GM12878 (cell line): ENCODE measurements at regions not wholly inside any gene's neighbourhood (a gene's known extent, or its start where the extent isn't known, plus 50 kb on each side); places are given as distances from the start of the nearest gene placed in this dataset.

ENCODE experiments used
- ATAC-seq: fragments of 200-7000 bp; cut with Tn5 transposase; 3 replicates; pipeline ENCODE4 v1.9.1; 2020; ENCODE audit warnings: mild to moderate bottlenecking, moderate library complexity
- BruUV-seq: library from RNA; stranded (reverse); fragments of 400-500 nt; replicated peaks from 2 replicates; lab custom pipeline; 2021; lab: Mats Ljungman, UMichigan
- CTCF ChIA-PET: fragments of 300-600 bp; sonication (Branson Sonifier 250); formaldehyde crosslinking; extraction: SDS; loops from one replicate; lab custom pipeline; 2021; ENCODE audit warnings: inconsistent platforms; lab: Yijun Ruan, JAX
- POLR2A ChIA-PET: fragments of 350-600 bp; formaldehyde crosslinking; extraction: SDS; loops from one replicate; lab custom pipeline; 2021; ENCODE audit warnings: inconsistent platforms; lab: Charles Lee
- RAD21 ChIA-PET: fragments of 300-600 bp; sonication (Branson Sonifier 250); formaldehyde crosslinking; loops from one replicate; lab custom pipeline; 2023; ENCODE audit warnings: antibody characterized with exemption; ENCODE audit not compliant: unreplicated experiment; lab: Charles Lee
- SMC1A ChIA-PET: fragments of 300-600 bp; sonication (Branson Sonifier 250); formaldehyde crosslinking; loops from one replicate; lab custom pipeline; 2023; ENCODE audit not compliant: unreplicated experiment, uncharacterized antibody; lab: Charles Lee
- DNase-seq: peaks from one replicate; pipeline ENCODE4 v3.0.0-alpha.2; 2011; ENCODE audit warnings: low read depth, low spot score
- FAIRE-seq: peaks from 3 replicates; lab custom pipeline; 2011; peaks lifted over from hg19 to GRCh38; lab: Jason Lieb, UNC
- H2AFZ ChIP-seq: 2 replicates; pipeline ENCODE4 v1.6.0; 2011; ENCODE audit warnings: low read depth, low read length, control low read depth; ENCODE audit not compliant: control insufficient read depth
- H3K27ac ChIP-seq: 2 replicates; pipeline ENCODE4 v1.5.1; 2011; ENCODE audit warnings: control low read depth; ENCODE audit not compliant: control insufficient read depth, insufficient read depth
- H3K27me3 ChIP-seq, 2 experiments: replicated peaks in 1 of 2; 2 replicates each; pipeline versions ENCODE4 v1.6.0 to v1.6.1; 2011; ENCODE audit warnings: low read length in 1 of 2; ENCODE audit not compliant: control insufficient read depth in 2 of 2, insufficient read depth in 2 of 2
- H3K36me3 ChIP-seq, 2 experiments: 2 replicates each; pipeline ENCODE4 v1.5.1; 2011; ENCODE audit warnings: low read length in 1 of 2; ENCODE audit not compliant: control insufficient read depth in 2 of 2, insufficient read depth in 2 of 2
- H3K4me1 ChIP-seq: 2 replicates; pipeline ENCODE4 v1.6.1; 2011; ENCODE audit warnings: mild to moderate bottlenecking, low read length, moderate library complexity, mixed read lengths; ENCODE audit not compliant: control insufficient read depth, insufficient read depth
- H3K4me2 ChIP-seq: 2 replicates; pipeline ENCODE4 v1.6.0; 2011; ENCODE audit warnings: control low read depth; ENCODE audit not compliant: control insufficient read depth, insufficient read depth
- H3K4me3 ChIP-seq: fragments of 200-600 bp; sonication (generic); 2 replicates; pipeline ENCODE4 v1.5.1; 2016
- H3K79me2 ChIP-seq: 2 replicates; pipeline ENCODE4 v1.6.0; 2011; ENCODE audit warnings: low read length; ENCODE audit not compliant: control insufficient read depth, insufficient read depth
- H3K9ac ChIP-seq: 2 replicates; pipeline ENCODE4 v1.8.0; 2011; ENCODE audit warnings: low read length, control low read depth, mixed read lengths; ENCODE audit not compliant: control insufficient read depth, insufficient read depth
- H3K9me3 ChIP-seq: replicated peaks from 3 replicates; pipeline ENCODE4 v1.5.1; 2011; ENCODE audit warnings: mild to moderate bottlenecking, low read length; ENCODE audit not compliant: control insufficient read depth, insufficient read depth
- H4K20me1 ChIP-seq: 2 replicates; pipeline ENCODE4 v1.6.0; 2011; ENCODE audit not compliant: control insufficient read depth, insufficient read depth
- ATF7 ChIP-seq: fragments of 450-650 bp; IDR thresholded peaks from 2 replicates; pipeline ENCODE4 v1.6.1; 2016; ENCODE audit warnings: low read depth, mild to moderate bottlenecking
- BRCA1 ChIP-seq: IDR thresholded peaks from 2 replicates; pipeline ENCODE4 v1.6.1; 2011; ENCODE audit warnings: low read depth, low read length, improper control_type of control experiment
- CREB1 ChIP-seq: IDR thresholded peaks from 2 replicates; pipeline ENCODE4 v1.6.1; 2012; ENCODE audit warnings: low read depth, mild to moderate bottlenecking, inconsistent platforms
- HDAC2 ChIP-seq: fragments of 200-600 bp; sonication (generic); IDR thresholded peaks from 2 replicates; pipeline ENCODE4 v1.6.1; 2017
- JUND ChIP-seq: IDR thresholded peaks from 2 replicates; pipeline ENCODE4 v1.6.1; 2012; ENCODE audit warnings: low read depth, mild to moderate bottlenecking, low read length, improper control_type of control experiment, moderate library complexity
- KDM1A ChIP-seq: fragments of 200-600 bp; sonication (generic); IDR thresholded peaks from 2 replicates; pipeline ENCODE4 v1.6.1; 2016; ENCODE audit warnings: borderline replicate concordance
- MTA3 ChIP-seq: IDR thresholded peaks from 2 replicates; pipeline ENCODE4 v1.6.1; 2012; ENCODE audit warnings: low read length, inconsistent platforms, borderline replicate concordance
- MYB ChIP-seq: fragments of 150-350 bp; IDR thresholded peaks from 2 replicates; pipeline ENCODE4 v1.6.1; 2014; ENCODE audit warnings: mild to moderate bottlenecking, low read depth, low read length, borderline replicate concordance
- PAX5 ChIP-seq: IDR thresholded peaks from 2 replicates; pipeline ENCODE4 v1.6.1; 2011; ENCODE audit warnings: low read depth, low read length, borderline replicate concordance
- POLR2AphosphoS5 ChIP-seq: IDR thresholded peaks from 2 replicates; pipeline ENCODE4 v1.6.1; 2011; ENCODE audit warnings: mild to moderate bottlenecking, low read length, inconsistent platforms
- RCOR1 ChIP-seq: conservative IDR thresholded peaks from 2 replicates; pipeline ENCODE4 v1.6.1; 2012; ENCODE audit warnings: low read depth, low read length, improper control_type of control experiment
- SREBF1 ChIP-seq: IDR thresholded peaks from 2 replicates; pipeline ENCODE4 v1.6.1; 2012; ENCODE audit warnings: mild to moderate bottlenecking, low read length
- STAT1 ChIP-seq: fragments of 450-650 bp; conservative IDR thresholded peaks from 2 replicates; pipeline ENCODE4 v1.6.1; 2014; ENCODE audit warnings: antibody characterized with exemption, mild to moderate bottlenecking
- YBX1 ChIP-seq: fragments of 450-650 bp; IDR thresholded peaks from 2 replicates; pipeline ENCODE4 v1.6.1; 2016; ENCODE audit warnings: antibody characterized with exemption
- WGBS: methylation state at CpG from one replicate; pipeline ENCODE4 v1.1.6; 2016; ENCODE audit warnings: low lambda C conversion rate; ENCODE audit not compliant: insufficient replicate concordance, insufficient coverage; ENCODE audit errors: missing lambda C conversion rate; 5-methylcytosine and 5-hydroxymethylcytosine counted together
- in situ Hi-C: fragments of 300-500 bp; cut with MboI; formaldehyde crosslinking; loops from 9 replicates; pipeline ENCODE4 v1.14.3; 2018; ENCODE audit warnings: mixed read lengths
- intact Hi-C: fragments of 100-400 bp; cut with micrococcal nuclease; formaldehyde crosslinking; loops from one replicate; pipeline ENCODE4 v1.14.2; 2022; ENCODE audit not compliant: unreplicated experiment
- TF ChIP-seq, protein P1 (sequence below): IDR thresholded peaks from 2 replicates; pipeline ENCODE4 v1.6.1; 2011; ENCODE audit warnings: low read depth, low read length, improper control_type of control experiment, borderline replicate concordance
- TF ChIP-seq, protein P2 (sequence below): fragments of 450-650 bp; IDR thresholded peaks from 2 replicates; pipeline ENCODE4 v1.6.1; 2017; ENCODE audit warnings: borderline replicate concordance
- TF ChIP-seq, protein P3 (sequence below): IDR thresholded peaks from 2 replicates; pipeline ENCODE4 v1.6.1; 2011; ENCODE audit warnings: mild to moderate bottlenecking, low read depth, low read length, moderate library complexity; ENCODE audit not compliant: insufficient replicate concordance
- TF ChIP-seq, protein P4 (sequence below): fragments of 450-650 bp; IDR thresholded peaks from 2 replicates; pipeline ENCODE4 v1.6.1; 2018; ENCODE audit warnings: mild to moderate bottlenecking, low read depth, moderate library complexity; ENCODE audit not compliant: partially characterized antibody

DNA sequence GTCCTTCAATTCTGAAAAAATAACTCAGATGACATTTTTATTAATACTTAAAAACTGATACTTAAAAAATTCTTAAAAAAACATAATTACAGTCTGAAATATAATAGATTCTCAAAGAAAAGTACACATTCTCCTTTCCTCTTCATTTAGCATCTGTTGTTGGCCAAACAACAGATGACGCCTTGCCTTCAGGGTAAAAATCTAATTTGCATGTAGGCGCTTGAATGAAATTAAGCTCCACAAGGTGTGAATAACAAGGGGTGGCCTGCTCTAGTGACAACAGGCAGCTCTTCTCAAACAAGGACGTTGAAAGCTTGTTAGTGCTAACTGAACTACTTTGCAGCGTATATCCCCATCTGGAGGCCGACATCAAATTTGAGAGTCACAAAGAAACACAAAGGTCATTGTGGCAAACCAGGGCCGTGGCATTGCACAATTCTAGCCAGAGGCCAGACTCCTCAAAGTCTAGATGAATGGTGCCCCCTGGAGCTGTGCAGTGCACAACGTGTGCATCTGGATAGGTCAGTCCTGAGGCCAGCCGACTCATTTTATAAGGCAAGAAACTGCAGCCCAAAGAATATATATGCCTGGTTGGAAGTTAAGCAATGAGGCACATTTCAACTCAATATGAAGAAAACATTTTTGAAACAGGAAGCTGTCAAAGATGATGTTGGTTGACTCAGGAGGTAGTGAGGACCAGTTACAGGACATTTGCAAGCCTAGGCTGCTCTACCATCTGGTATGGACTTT, 459.2 kb upstream of the RUNX1 start (continued):
- TF ChIP-seq JUND (no peak), BRCA1 (no peak)
- TF ChIP-seq, protein P1, sequence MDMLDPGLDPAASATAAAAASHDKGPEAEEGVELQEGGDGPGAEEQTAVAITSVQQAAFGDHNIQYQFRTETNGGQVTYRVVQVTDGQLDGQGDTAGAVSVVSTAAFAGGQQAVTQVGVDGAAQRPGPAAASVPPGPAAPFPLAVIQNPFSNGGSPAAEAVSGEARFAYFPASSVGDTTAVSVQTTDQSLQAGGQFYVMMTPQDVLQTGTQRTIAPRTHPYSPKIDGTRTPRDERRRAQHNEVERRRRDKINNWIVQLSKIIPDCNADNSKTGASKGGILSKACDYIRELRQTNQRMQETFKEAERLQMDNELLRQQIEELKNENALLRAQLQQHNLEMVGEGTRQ: no peak

DNA sequence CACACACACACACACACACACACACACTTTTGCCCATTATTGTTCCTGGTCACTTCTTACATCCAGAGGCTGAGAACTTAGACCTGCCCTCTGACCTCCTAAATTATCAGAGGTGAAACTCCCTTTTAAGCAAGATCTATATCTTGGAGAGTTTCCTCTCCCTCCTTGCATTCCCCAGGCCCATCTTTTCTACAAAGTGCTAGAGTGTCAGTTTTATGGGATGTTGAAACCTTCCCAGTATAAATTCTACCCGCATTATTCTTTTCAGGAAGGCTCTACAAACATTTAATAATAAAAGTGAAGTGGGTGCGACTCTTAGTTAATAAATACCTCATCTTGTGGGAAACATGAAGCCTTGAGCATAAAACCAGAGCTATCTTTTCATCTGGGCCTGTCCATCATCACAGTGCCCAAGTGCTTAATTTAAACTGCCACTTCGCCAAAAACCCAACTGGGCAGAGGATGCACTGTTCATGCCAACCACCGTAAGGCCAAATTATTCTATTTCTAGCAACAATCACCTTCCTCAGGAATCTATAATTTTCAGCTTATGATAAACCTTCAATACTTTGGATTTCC, 458.2 kb upstream of the RUNX1 start:
- BruUV-seq: no TSS peak
- TF ChIP-seq KDM1A (no peak), SREBF1 (no peak), PAX5 (no peak), YBX1 (no peak), RCOR1 (no peak), HDAC2 (no peak), MYB (no peak), ATF7 (no peak), STAT1 (no peak), MTA3 (no peak), CREB1 (no peak), POLR2AphosphoS5 (no peak)
- TF ChIP-seq, protein P2, sequence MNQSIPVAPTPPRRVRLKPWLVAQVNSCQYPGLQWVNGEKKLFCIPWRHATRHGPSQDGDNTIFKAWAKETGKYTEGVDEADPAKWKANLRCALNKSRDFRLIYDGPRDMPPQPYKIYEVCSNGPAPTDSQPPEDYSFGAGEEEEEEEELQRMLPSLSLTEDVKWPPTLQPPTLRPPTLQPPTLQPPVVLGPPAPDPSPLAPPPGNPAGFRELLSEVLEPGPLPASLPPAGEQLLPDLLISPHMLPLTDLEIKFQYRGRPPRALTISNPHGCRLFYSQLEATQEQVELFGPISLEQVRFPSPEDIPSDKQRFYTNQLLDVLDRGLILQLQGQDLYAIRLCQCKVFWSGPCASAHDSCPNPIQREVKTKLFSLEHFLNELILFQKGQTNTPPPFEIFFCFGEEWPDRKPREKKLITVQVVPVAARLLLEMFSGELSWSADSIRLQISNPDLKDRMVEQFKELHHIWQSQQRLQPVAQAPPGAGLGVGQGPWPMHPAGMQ: no peak
- TF ChIP-seq, protein P3, sequence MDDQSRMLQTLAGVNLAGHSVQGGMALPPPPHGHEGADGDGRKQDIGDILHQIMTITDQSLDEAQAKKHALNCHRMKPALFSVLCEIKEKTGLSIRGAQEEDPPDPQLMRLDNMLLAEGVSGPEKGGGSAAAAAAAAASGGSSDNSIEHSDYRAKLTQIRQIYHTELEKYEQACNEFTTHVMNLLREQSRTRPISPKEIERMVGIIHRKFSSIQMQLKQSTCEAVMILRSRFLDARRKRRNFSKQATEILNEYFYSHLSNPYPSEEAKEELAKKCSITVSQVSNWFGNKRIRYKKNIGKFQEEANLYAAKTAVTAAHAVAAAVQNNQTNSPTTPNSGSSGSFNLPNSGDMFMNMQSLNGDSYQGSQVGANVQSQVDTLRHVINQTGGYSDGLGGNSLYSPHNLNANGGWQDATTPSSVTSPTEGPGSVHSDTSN: no peak
- TF ChIP-seq, protein P4, sequence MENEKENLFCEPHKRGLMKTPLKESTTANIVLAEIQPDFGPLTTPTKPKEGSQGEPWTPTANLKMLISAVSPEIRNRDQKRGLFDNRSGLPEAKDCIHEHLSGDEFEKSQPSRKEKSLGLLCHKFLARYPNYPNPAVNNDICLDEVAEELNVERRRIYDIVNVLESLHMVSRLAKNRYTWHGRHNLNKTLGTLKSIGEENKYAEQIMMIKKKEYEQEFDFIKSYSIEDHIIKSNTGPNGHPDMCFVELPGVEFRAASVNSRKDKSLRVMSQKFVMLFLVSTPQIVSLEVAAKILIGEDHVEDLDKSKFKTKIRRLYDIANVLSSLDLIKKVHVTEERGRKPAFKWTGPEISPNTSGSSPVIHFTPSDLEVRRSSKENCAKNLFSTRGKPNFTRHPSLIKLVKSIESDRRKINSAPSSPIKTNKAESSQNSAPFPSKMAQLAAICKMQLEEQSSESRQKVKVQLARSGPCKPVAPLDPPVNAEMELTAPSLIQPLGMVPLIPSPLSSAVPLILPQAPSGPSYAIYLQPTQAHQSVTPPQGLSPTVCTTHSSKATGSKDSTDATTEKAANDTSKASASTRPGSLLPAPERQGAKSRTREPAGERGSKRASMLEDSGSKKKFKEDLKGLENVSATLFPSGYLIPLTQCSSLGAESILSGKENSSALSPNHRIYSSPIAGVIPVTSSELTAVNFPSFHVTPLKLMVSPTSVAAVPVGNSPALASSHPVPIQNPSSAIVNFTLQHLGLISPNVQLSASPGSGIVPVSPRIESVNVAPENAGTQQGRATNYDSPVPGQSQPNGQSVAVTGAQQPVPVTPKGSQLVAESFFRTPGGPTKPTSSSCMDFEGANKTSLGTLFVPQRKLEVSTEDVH: no peak

More for the DNA sequence above, 458.2 kb upstream of the RUNX1 start:
- Histone ChIP-seq H3K27me3 (no peaks in the 10 kb centered on the region; a peak in 2 of 4 replicates), H3K79me2 (no peaks in the 10 kb centered on the region), H3K36me3 (no peaks in the 10 kb centered on the region), H3K27ac (no peak overlapping the region), H3K9ac (no peak overlapping the region), H3K4me1 (no peaks in the 10 kb centered on the region), H3K4me3 (no peak overlapping the region), H3K9me3 (no peaks in the 10 kb centered on the region), H2AFZ (no peak overlapping the region), H4K20me1 (no peaks in the 10 kb centered on the region), H3K4me2 (no peak overlapping the region)
- RAD21 ChIA-PET: no interaction called here
- ATAC-seq (no peak), FAIRE-seq (no peak), DNase-seq (no peak)
- SMC1A ChIA-PET: no interaction called here
- in situ Hi-C loops (no loop called here), intact Hi-C loops (no loop called here)
- CTCF ChIA-PET: interaction anchor here (1.7 kb wide), 1 partner anchor 762 kb away, joined by 3 read pairs; no protein-coding TSS in a partner anchor
- POLR2A ChIA-PET: no interaction called here
- 25% methylated on average over 4 of the region's 4 CpGs for WGBS
